ENCODE measurements at regions not wholly inside any gene's neighbourhood (a gene's known extent, or its start where the extent isn't known, plus 50 kb on each side); places are given as distances from the start of the nearest gene placed in this dataset.

- Histone ChIP-seq H2AK9ac (replicated peaks; ENCODE audit: low read depth, low read length, poor library complexity) (no peak overlapping the region), H3K56ac (ENCODE audit: extremely low read depth, insufficient read depth, low read length) (no peak overlapping the region), H3K9ac (ENCODE audit: low read depth, low read length) (no peak overlapping the region), H3K9me3 (ENCODE audit: control insufficient read depth, insufficient read depth, low read length) (peaks cover 34% of the 10 kb centered on the region), H3K18ac (ENCODE audit: low read depth, low read length) (no peak overlapping the region), H2BK5ac (ENCODE audit: low read depth, low read length, poor library complexity, severe bottlenecking) (no peak overlapping the region), H3K36me3 (ENCODE audit: control insufficient read depth, insufficient read depth, low read length) (no peaks in the 10 kb centered on the region), H3K27me3 (ENCODE audit: control insufficient read depth, insufficient read depth, low read length) (no peaks in the 10 kb centered on the region), H3K4ac (ENCODE audit: low read depth, low read length) (no peak overlapping the region), H4K5ac (ENCODE audit: low read depth, low read length) (no peak overlapping the region), H4K20me1 (ENCODE audit: insufficient read depth, low read length) (no peaks in the 10 kb centered on the region), H3K4me3 (ENCODE audit: insufficient read depth, low read depth, low read length) (no peak overlapping the region), H2AK5ac (ENCODE audit: low read depth, low read length) (no peak overlapping the region), H2BK120ac (ENCODE audit: low read depth, low read length) (no peak overlapping the region), H4K8ac (ENCODE audit: low read depth in 2 of 2, low read length in 2 of 2) (no peak overlapping the region), H2AFZ (replicated peaks; ENCODE audit: low read length, poor library complexity) (no peak overlapping the region), H3K79me1 (ENCODE audit: low read depth in 1 of 2, low read length in 2 of 2) (no peaks in the 10 kb centered on the region), H3K4me2 (ENCODE audit: low read depth, low read length) (no peak overlapping the region), H3K27ac (ENCODE audit: insufficient read depth, low read length) (no peak overlapping the region), H3K9me1 (ENCODE audit: insufficient read depth, low read length) (no peaks in the 10 kb centered on the region), H3K14ac (replicated peaks; ENCODE audit: low read depth, low read length) (no peak overlapping the region), H4K91ac (ENCODE audit: insufficient read depth, low read depth, low read length) (no peak overlapping the region), H2BK15ac (ENCODE audit: low read depth, low read length) (no peak overlapping the region), H3K4me1 (ENCODE audit: control insufficient read depth, insufficient read depth, low read length) (no peaks in the 10 kb centered on the region), H2BK20ac (ENCODE audit: low read depth, low read length) (no peak overlapping the region), H3K23ac (ENCODE audit: low read depth, low read length) (no peak overlapping the region)
- DNase-seq: no peak
- in situ Hi-C loops (cut with MboI; ENCODE audit: low sequenced_read_pairs) (no loop called here), dilution Hi-C loops (cut with HindIII; ENCODE audit: low sequenced_read_pairs, unreplicated experiment) (no loop called here), intact Hi-C loops (cut with micrococcal nuclease) (no loop called here)
- ATAC-seq (ENCODE audit: low read depth): no peak
- no peak for TF ChIP-seq MXI1 (IDR thresholded peaks at IDR 0.05; ENCODE audit: borderline replicate concordance, low read depth, low read length)
- no peak for TF ChIP-seq CEBPB (IDR thresholded peaks at IDR 0.05; ENCODE audit: low read depth, low read length)
- TF ChIP-seq CTCF (conservative IDR thresholded peaks at IDR 0.05; ENCODE audit: low read depth, low read length): no peak
- TF ChIP-seq MAZ (IDR thresholded peaks at IDR 0.05; ENCODE audit: borderline replicate concordance, low read depth, low read length): no peak
- TF ChIP-seq MAFK (IDR thresholded peaks at IDR 0.05; ENCODE audit: low read depth, low read length): no peak
- TF ChIP-seq FOS (IDR thresholded peaks at IDR 0.05; ENCODE audit: low read depth, low read length): no peak
- TF ChIP-seq RCOR1 (IDR thresholded peaks at IDR 0.05; ENCODE audit: insufficient replicate concordance, low read length): no peak
- no peak for TF ChIP-seq CHD1 (IDR thresholded peaks at IDR 0.05; ENCODE audit: low read depth, low read length)
- TF ChIP-seq ELK1 (IDR thresholded peaks at IDR 0.05; ENCODE audit: borderline replicate concordance, low read depth, low read length): no peak
- TF ChIP-seq RAD21 (IDR thresholded peaks at IDR 0.05; ENCODE audit: low read length): no peak
- TF ChIP-seq RFX5 (IDR thresholded peaks at IDR 0.05; ENCODE audit: low read depth, low read length): no peak
- no peak for TF ChIP-seq USF2 (IDR thresholded peaks at IDR 0.05; ENCODE audit: low read depth, low read length)
- no peak for TF ChIP-seq BHLHE40 (IDR thresholded peaks at IDR 0.05; ENCODE audit: low read depth, low read length)
- TF ChIP-seq SMC3 (IDR thresholded peaks at IDR 0.05; ENCODE audit: low read depth, low read length): no peak
- TF ChIP-seq NFE2L2 (IDR thresholded peaks at IDR 0.05; ENCODE audit: low read depth, low read length): no peak
- no peak for TF ChIP-seq POLR2A (IDR thresholded peaks at IDR 0.05; ENCODE audit: low read depth, low read length)
- BruUV-seq (replicated peaks): no TSS peak
- CTCF ChIA-PET: no interaction called here
- WGBS, 2 experiments (ENCODE audit: extremely low coverage in 2 of 2, insufficient read length in 1 of 2): 24% methylated on average over 2 of the region's 8 CpGs; no CpG with 5 or more reads in 1 of the 2 experiments
- POLR2A ChIA-PET (ENCODE audit: unreplicated experiment): no interaction called here
These were observed 175.6 kb upstream of the C1orf174 start for GRCh38 chr1:4075436-4076225.
